ENCODE measurements at regions not wholly inside any gene's neighbourhood (a gene's known extent, or its start where the extent isn't known, plus 50 kb on each side); places are given as distances from the start of the nearest gene placed in this dataset.
A peak's percentile ranks its signal among the peaks of the same experiment; 100 is the strongest.

GRCh38 chr14:62027958-62028357 is 265.7 kb downstream of the SNAPC1 start:
- DNase-seq: no peak

GRCh38 chr14:62029569-62029924 is 267.3 kb downstream of the SNAPC1 start:
- no peak for DNase-seq

GRCh38 chr14:62030387-62030786 is 268.2 kb downstream of the SNAPC1 start:
- DNase-seq: no peak

- DNase-seq: no peak
These were observed 269.3 kb downstream of the SNAPC1 start for GRCh38 chr14:62031504-62031903.

GRCh38 chr14:62053188-62053587 is 291.0 kb downstream of the SNAPC1 start:
- DNase-seq: no peak

GRCh38 chr14:62056789-62057188 is 294.6 kb downstream of the SNAPC1 start:
- DNase-seq: no peak

- DNase-seq: no peak
These were observed 300.4 kb downstream of the SNAPC1 start for GRCh38 chr14:62062645-62063044.

GRCh38 chr14:62064751-62065323 is 302.6 kb downstream of the SNAPC1 start:
- DNase-seq: peak; percentile 42

GRCh38 chr14:62066304-62066703 is 304.1 kb downstream of the SNAPC1 start:
- no peak for DNase-seq

GRCh38 chr14:62071039-62071438 is 308.8 kb downstream of the SNAPC1 start:
- DNase-seq: no peak

GRCh38 chr14:62076368-62076767 is 314.1 kb downstream of the SNAPC1 start:
- DNase-seq: no peak

GRCh38 chr14:62076825-62077605 is 314.8 kb downstream of the SNAPC1 start:
- no peak for DNase-seq

GRCh38 chr14:62077676-62078261 is 315.5 kb downstream of the SNAPC1 start:
- DNase-seq: no peak

- no peak for DNase-seq
These were observed 316.8 kb downstream of the SNAPC1 start for GRCh38 chr14:62079038-62079437.

GRCh38 chr14:62081012-62081612 is 318.9 kb downstream of the SNAPC1 start:
- DNase-seq: no peak

GRCh38 chr14:62081951-62082350 is 319.7 kb downstream of the SNAPC1 start:
- no peak for DNase-seq

- DNase-seq: no peak
These were observed 320.6 kb downstream of the SNAPC1 start for GRCh38 chr14:62082779-62083178.

- DNase-seq: no peak
These were observed 321.8 kb downstream of the SNAPC1 start for GRCh38 chr14:62084020-62084419.

- no peak for DNase-seq
These were observed 325.0 kb downstream of the SNAPC1 start for GRCh38 chr14:62087191-62087590.

- DNase-seq: no peak
These were observed 331.5 kb downstream of the SNAPC1 start for GRCh38 chr14:62093736-62094135.

GRCh38 chr14:62097072-62097471 is 334.9 kb downstream of the SNAPC1 start:
- no peak for DNase-seq

GRCh38 chr14:62097824-62098223 is 335.6 kb downstream of the SNAPC1 start:
- DNase-seq: no peak

- DNase-seq: no peak
These were observed 336.1 kb downstream of the SNAPC1 start for GRCh38 chr14:62098357-62098756.

GRCh38 chr14:62099091-62099490 is 336.9 kb downstream of the SNAPC1 start:
- no peak for DNase-seq

Measured in NCI-H2171 (cell line).